Stimulated activated CD8-positive, alpha-beta memory T cell treated with anti-CD3 and anti-CD28 coated beads, Interleukin-7, amount 100 ng/mL, for 48 hours (primary cell): ENCODE measurements at regions not wholly inside any gene's neighbourhood (a gene's known extent, or its start where the extent isn't known, plus 50 kb on each side); places are given as distances from the start of the nearest gene placed in this dataset.

ENCODE experiments used
- DNase-seq, 2 donors: peaks; one replicate each; pipeline ENCODE4 v3.0.0-alpha.2; 2020; ENCODE audit warnings: low read depth in 1 of 2; ENCODE audit errors: extremely low read depth in 1 of 2

- DNase-seq: no peak
Measured at GRCh38 chr2:134134827-134135226, 119.0 kb upstream of the MGAT5 start.

- DNase-seq: no peak
Measured at GRCh38 chr2:134135793-134136192, 118.1 kb upstream of the MGAT5 start.

DNA sequence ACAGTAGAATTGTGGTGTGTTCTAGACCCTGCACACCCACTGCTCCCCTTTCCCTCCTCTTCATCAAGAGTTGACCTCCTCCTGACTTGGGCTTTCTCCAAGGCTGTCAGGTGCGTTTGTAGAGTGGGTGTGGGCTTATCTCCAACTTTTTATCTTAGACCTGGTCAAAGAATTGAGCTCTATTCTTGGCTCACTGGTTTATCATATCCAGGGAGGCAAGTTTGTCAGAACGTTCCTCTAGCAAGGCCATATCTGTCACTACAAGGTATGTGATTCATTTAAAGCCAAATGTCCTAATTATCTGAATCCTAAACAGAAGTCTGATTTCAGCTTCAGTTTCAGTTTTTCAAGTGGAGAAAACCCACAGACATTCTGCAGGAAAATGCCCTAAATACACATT, 117.1 kb upstream of the MGAT5 start:
- no peak for DNase-seq

DNA sequence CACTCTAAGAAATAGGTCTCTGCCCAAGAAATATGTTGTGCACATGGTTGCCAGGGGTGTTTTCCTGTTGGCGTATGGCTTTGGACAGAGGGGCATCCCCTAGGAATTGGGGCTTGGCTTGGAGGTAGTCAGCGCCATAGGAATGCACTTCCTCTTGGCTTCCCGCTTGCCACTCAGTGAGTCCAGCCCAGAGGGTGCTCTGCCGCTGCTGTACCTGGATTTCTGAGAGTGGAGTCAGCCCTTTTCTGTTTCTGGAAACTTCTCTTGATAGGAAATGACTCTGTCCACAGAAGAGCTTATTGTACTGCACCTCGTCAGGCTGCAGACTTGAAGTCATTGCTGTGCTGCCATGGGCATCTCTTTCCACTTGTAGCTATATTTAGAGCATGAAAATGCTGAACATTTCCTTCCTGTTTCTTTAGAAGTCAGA, 116.7 kb upstream of the MGAT5 start:
- DNase-seq: no peak

DNA sequence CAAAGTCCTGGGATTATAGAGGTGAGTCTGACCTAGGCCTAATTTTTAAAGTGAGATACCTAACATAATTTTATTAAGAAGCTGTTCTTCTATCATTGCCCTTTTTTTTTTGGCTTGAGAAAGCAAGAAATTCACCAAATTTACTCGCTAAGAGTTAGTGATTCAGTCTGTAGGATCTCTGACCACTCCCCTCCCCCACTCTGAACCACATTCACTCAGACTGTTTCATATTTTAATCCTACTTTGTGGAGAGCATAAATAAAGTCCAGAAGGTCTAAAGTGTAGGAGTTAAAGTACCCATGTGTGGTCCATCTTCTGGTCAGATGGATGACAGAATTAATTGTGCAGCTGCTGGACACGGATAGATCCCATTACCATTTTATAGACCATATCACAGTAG, 115.8 kb upstream of the MGAT5 start:
- no peak for DNase-seq

- no peak for DNase-seq
Measured at GRCh38 chr2:134139611-134140010, 114.3 kb upstream of the MGAT5 start.

- DNase-seq: no peak
Measured at GRCh38 chr2:134140251-134140661, 113.6 kb upstream of the MGAT5 start.

GRCh38 chr2:134141598-134142340, 112.1 kb upstream of the MGAT5 start:
- DNase-seq: no peak

GRCh38 chr2:134142341-134142738, 111.5 kb upstream of the MGAT5 start:
- DNase-seq: no peak

DNA sequence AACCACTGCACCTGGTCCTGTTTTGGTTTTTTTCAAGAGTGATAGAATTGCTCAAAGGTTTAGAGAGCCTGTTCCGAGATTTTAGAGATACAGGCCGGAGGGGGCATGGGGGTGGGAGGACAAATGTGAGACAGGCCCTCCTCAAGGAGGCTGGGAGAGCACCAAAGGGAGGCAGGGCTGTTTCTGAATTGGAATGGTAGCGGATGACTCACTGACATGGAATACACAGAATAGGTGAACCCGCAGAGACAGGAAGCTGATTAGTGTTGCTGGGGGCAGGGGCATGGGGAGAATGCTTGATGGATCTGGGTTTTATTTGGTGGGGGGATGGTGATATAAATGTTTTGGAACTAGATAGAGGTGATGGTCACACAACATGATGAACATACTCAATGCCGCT, 111.0 kb upstream of the MGAT5 start:
- no peak for DNase-seq

GRCh38 chr2:134143568-134143967, 110.3 kb upstream of the MGAT5 start:
- DNase-seq: no peak

DNA sequence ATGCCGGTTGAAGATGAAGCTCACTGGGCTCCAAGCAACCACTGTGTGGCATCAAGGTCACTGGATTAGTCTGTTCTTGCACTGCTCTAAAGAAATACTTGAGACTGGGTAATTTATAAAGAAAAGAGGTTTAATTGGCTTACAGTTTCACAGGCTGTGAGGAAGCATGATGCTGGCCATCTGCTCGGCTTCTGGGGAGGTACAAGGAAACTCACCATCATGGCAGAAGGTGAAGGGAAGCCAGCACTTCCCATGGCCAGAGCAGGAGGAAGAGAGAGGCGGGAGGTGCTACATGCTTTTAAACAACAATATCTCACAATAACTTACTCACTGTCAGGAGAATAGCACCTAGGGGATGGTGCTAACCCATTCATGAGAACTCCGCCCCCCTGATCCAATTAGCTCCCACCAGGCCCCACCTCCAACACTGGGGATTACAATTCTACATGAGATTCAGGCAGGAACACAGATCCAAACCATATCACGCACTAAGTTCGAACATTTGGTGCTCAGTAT, 109.7 kb upstream of the MGAT5 start:
- no peak for DNase-seq

- DNase-seq: no peak
Measured at GRCh38 chr2:134144651-134145050, 109.2 kb upstream of the MGAT5 start.

- no peak for DNase-seq
Measured at GRCh38 chr2:134145519-134145918, 108.4 kb upstream of the MGAT5 start.

DNA sequence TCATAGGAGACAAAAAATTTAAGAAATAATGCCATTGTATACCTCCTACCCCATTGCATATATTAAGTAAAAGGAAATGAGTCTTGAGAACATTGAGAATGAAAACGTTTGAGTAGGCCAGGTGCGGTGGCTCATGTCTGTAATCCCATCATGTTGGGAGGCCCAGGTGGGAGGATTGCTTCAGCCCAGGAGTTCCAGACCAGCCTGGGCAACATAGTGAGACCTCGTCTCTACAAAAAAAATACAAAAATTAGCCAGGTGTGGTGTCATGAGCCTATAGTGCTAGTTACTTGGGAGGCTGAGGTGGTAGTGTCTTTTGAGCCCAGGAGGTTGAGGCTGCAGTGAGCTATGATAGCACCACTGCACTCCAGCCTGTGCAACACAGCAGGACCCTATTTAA, 107.7 kb upstream of the MGAT5 start:
- DNase-seq: no peak

DNA sequence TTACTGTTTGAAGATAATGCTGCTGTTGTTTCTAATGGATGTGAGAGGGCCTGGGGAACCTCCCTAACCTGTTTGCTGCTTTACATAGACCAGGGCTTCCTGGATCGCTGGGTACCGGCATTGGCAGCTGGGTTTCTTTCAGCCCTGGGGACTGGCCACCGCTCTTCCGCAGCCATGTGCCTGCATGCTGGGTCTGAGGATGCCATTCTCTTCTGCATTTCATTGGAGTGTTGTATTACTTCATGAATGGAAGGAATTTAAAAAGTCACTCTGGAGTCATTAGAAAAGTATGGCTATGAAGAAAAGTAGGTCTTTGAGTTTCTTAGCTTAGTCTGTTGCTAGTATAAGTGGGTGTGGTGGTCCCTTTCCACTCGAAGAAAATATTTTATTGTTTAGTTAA, 107.3 kb upstream of the MGAT5 start:
- DNase-seq: no peak

DNA sequence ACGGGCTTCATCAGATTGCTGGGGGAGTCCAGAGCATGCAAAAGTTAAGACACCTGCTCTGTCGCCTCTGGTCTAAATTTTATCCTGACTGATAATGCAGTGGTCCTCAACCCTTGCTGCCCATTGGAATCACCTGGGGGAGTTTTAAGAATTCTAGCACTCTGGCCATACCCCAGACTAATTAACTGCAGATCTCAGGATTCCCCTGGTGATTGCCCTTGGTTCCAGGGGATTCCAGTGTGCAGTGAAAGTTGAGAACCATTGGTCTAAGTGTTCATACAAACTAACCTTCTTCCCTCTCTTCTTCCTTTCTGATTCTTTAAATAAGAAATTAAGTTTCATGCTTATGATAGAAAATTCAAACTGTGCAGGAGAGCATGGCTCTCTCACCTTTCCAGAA, 105.7 kb upstream of the MGAT5 start:
- no peak for DNase-seq

- no peak for DNase-seq
Measured at GRCh38 chr2:134148843-134149472, 104.9 kb upstream of the MGAT5 start.

- no peak for DNase-seq
Measured at GRCh38 chr2:134149904-134150303, 104.0 kb upstream of the MGAT5 start.

DNA sequence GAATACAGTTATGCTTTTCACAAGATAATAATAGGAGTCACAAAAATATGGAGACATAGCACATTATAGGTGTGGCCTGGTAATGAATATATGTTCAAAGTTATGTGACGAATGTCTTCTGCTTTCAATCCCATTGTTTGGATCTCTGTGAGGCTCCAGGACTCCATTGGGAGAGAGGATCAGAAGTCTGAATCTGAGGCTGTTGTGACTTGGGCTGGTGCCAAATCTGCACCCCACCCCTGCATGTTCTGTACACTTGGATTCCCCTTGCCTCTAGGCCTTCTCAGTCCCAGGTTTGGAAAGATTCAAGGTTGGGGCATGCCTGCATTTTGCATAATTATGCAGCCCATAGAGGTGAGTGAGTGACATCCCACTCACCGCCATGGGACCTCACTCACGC, 103.1 kb upstream of the MGAT5 start:
- DNase-seq: no peak

DNA sequence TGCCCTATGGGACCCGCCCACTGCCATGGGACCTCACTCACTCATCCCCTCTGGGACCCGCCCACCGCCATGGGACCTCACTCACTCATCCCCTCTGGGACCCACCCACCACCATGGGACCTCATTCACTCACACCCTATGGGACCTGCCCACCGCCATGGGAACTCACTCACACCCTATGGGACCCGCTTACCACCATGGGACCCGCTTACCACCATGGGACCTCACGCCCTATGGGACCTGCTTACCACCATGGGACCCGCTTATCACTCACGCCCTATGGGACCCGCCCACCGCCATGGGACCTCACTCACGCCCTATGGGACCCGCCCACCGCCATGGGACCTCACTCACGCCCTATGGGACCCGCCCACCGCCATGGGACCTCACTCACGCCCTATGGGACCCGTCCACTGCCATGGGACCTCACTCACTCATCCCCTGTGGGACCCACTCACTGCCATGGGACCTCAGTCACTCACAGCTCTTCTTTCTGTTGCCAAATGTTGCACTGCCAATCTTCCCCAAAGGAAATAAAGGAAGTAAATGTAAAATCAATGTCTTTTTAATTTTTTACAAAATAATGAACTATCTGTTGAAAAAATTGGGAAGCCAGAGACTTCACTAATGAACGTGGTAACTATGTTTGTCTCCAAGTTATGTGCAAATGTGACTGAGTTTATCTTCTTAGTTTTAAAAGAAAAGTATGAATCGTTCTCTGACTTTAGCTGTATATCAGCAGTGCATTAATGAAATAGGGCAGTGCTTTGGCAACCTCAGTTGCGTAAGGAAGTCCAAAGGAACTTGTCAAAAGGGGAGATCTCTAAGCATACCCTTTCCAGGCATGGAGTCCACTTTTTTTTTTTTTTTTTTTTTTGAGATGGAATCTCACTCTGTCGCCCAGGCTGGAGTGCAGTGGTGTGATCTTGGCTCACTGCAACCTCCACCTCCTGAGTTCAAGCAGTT, 101.5 kb upstream of the MGAT5 start:
- DNase-seq: no peak
